K562 (cell line): ENCODE measurements at regions not wholly inside any gene's neighbourhood (a gene's known extent, or its start where the extent isn't known, plus 50 kb on each side); places are given as distances from the start of the nearest gene placed in this dataset.

Experiments used
- ATAC-seq: fragments of 200-7000 bp; cut with Tn5 transposase; 3 replicates; pipeline ENCODE4 v1.9.1; 2020; ENCODE audit warnings: moderate library complexity
- BruUV-seq: library from RNA; stranded (reverse); fragments of 400-500 nt; replicated peaks from 2 replicates; lab custom pipeline; 2021; lab: Mats Ljungman, UMichigan
- CTCF ChIA-PET: fragments of 300-600 bp; formaldehyde crosslinking; extraction: SDS; loops from one replicate; lab custom pipeline; 2021; ENCODE audit warnings: low intra/inter-chr PET ratio; lab: Yijun Ruan, JAX
- POLR2A ChIA-PET: fragments of 300-600, 350-650 bp; sonication (Branson Sonifier 250); formaldehyde crosslinking; extraction: SDS; loops from one replicate; lab custom pipeline; 2021; ENCODE audit warnings: antibody characterized with exemption, inconsistent platforms; lab: Yijun Ruan, JAX
- DNase-seq, 4 experiments: peaks; one replicate each; pipeline versions ENCODE4 v3.0.0 to v3.0.0-alpha.2; 2011 to 2018; ENCODE audit warnings: low spot score in 3 of 4, mixed read lengths in 3 of 4; ENCODE audit errors: extremely low read depth in 1 of 4
- FAIRE-seq: peaks from 2 replicates; lab custom pipeline; 2011; peaks lifted over from hg19 to GRCh38; lab: Jason Lieb, UNC
- H2AFZ ChIP-seq: 2 replicates; pipeline ENCODE4 v1.6.0; 2011; ENCODE audit warnings: low read depth, low read length, control low read depth, inconsistent platforms
- H3K27ac ChIP-seq: fragments of 200-600 bp; 3 replicates; pipeline ENCODE4 v1.8.0; 2011; ENCODE audit warnings: low read depth, mild to moderate bottlenecking, control low read depth, inconsistent platforms, low read length, moderate library complexity, mixed read lengths; ENCODE audit errors: extremely low read depth
- H3K27me3 ChIP-seq, 2 experiments: fragments of 300-600 bp in 1 of 2; 2 replicates in 1 of 2; 3 replicates in 1 of 2; pipeline versions ENCODE4 v1.6.0 to v1.8.0; 2011; ENCODE audit warnings: inconsistent platforms in 2 of 2, low read length in 2 of 2, mild to moderate bottlenecking in 1 of 2, mixed read lengths in 1 of 2, moderate library complexity in 1 of 2; ENCODE audit not compliant: control insufficient read depth in 2 of 2, insufficient read depth in 2 of 2
- H3K36me3 ChIP-seq: fragments of 300-600 bp; 3 replicates; pipeline ENCODE4 v1.8.0; 2011; ENCODE audit warnings: mild to moderate bottlenecking, low read length, inconsistent platforms; ENCODE audit not compliant: control insufficient read depth, insufficient read depth
- H3K4me1 ChIP-seq, 2 experiments: fragments of 200-600 bp in 1 of 2; replicated peaks in 1 of 2; 2 replicates in 1 of 2; 3 replicates in 1 of 2; pipeline versions ENCODE4 v1.5.1 to v1.8.0; 2011; ENCODE audit warnings: inconsistent platforms in 2 of 2, low read length in 2 of 2, mild to moderate bottlenecking in 1 of 2, mixed read lengths in 1 of 2, moderate library complexity in 1 of 2; ENCODE audit not compliant: control insufficient read depth in 2 of 2, insufficient read depth in 2 of 2
- H3K4me2 ChIP-seq: 2 replicates; pipeline ENCODE4 v1.6.1; 2011; ENCODE audit warnings: low read length, control low read depth, inconsistent platforms, mixed read lengths; ENCODE audit not compliant: insufficient read depth
- H3K4me3 ChIP-seq: fragments of 200-600 bp; sonication (generic), shearing (Covaris generic); 2 replicates; pipeline ENCODE4 v1.5.1; 2016; ENCODE audit warnings: control low read depth, inconsistent platforms
- H3K79me2 ChIP-seq: fragments of 200-600 bp; 3 replicates; pipeline ENCODE4 v1.8.0; 2011; ENCODE audit warnings: low read length, inconsistent platforms; ENCODE audit not compliant: control insufficient read depth, insufficient read depth
- H3K9ac ChIP-seq, 2 experiments: 2 replicates each; pipeline versions ENCODE4 v1.6.0 to v1.6.1; 2011; ENCODE audit warnings: low read depth in 2 of 2, low read length in 2 of 2, control low read depth in 1 of 2, inconsistent platforms in 1 of 2, mild to moderate bottlenecking in 1 of 2, mixed read lengths in 1 of 2; ENCODE audit not compliant: insufficient read depth in 1 of 2
- H3K9me1 ChIP-seq: one replicate; pipeline ENCODE4 v1.6.0; 2011; ENCODE audit warnings: inconsistent platforms, mild to moderate bottlenecking, low read length, moderate library complexity; ENCODE audit not compliant: control insufficient read depth, insufficient read depth
- H3K9me3 ChIP-seq: replicated peaks from 2 replicates; pipeline ENCODE4 v1.5.1; 2011; ENCODE audit warnings: low read depth, low read length, inconsistent platforms; ENCODE audit not compliant: control insufficient read depth, insufficient read depth
- H4K20me1 ChIP-seq: replicated peaks from 2 replicates; pipeline ENCODE4 v1.6.1; 2011; ENCODE audit warnings: low read length, inconsistent platforms, mixed read lengths; ENCODE audit not compliant: control insufficient read depth, insufficient read depth
- FUS ChIP-seq: fragments of 200-400 bp; formaldehyde crosslinking; optimal IDR thresholded peaks from 2 replicates; pipeline ENCODE3; 2017; ENCODE audit warnings: low read depth, low read length
- KAT8 ChIP-seq: fragments of 450-650 bp; IDR thresholded peaks from 2 replicates; pipeline ENCODE4 v1.6.1; 2016; ENCODE audit warnings: low read depth, mild to moderate bottlenecking
- NFXL1 ChIP-seq: fragments of 450-650 bp; formaldehyde crosslinking; IDR thresholded peaks from 2 replicates; pipeline ENCODE4 v1.4.0; 2021; ENCODE audit warnings: mild to moderate bottlenecking
- PHF21A ChIP-seq: fragments of 450-650 bp; IDR thresholded peaks from 2 replicates; pipeline ENCODE4 v1.6.1; 2017; ENCODE audit warnings: low read depth, borderline replicate concordance
- RHOXF2B ChIP-seq: fragments of 250-450 bp; sonication (Bioruptor Pico); conservative IDR thresholded peaks from 2 replicates; pipeline ENCODE4 v1.5.1; 2021
- SMAD4 ChIP-seq: fragments of 250-450 bp; sonication (Bioruptor Pico); conservative IDR thresholded peaks from 2 replicates; pipeline ENCODE4 v1.8.0; 2021; ENCODE audit warnings: inconsistent platforms, mild to moderate bottlenecking, moderate library complexity
- SP2 ChIP-seq: IDR thresholded peaks from 2 replicates; pipeline ENCODE4 v1.6.1; 2011; ENCODE audit warnings: mild to moderate bottlenecking, low read depth, low read length, moderate library complexity; ENCODE audit not compliant: poor library complexity, severe bottlenecking; ENCODE audit errors: extremely low read depth
- ZKSCAN8 ChIP-seq: fragments of 200-800 bp; sonication (Bioruptor generic); IDR thresholded peaks from 2 replicates; pipeline ENCODE4 v1.6.1; 2016; ENCODE audit warnings: missing genetic modification characterization, missing compliant biosample characterization
- ZNF239 ChIP-seq: fragments of 250-450 bp; sonication (Bioruptor Pico); IDR thresholded peaks from 2 replicates; pipeline ENCODE4 v1.4.0; 2020; ENCODE audit warnings: mild to moderate bottlenecking
- ZNF589 ChIP-seq: fragments of 200-800 bp; sonication (Bioruptor generic); IDR thresholded peaks from 2 replicates; pipeline ENCODE4 v1.6.1; 2016; ENCODE audit warnings: low read depth, missing genetic modification characterization, missing compliant biosample characterization
- WGBS: fragments of 100-300 bp; shearing (Covaris generic); methylation state at CpG from one replicate; pipeline ENCODE4 v1.1.6; 2016; ENCODE audit warnings: low coverage, mixed read lengths; ENCODE audit not compliant: insufficient coverage; ENCODE audit errors: missing lambda C conversion rate; 5-methylcytosine and 5-hydroxymethylcytosine counted together
- in situ Hi-C: fragments of 300-500 bp; cut with MboI; formaldehyde crosslinking; loops from 4 replicates; pipeline ENCODE4 v1.15.0; 2018; ENCODE audit warnings: inconsistent platforms, mixed read lengths
- intact Hi-C: fragments of 100-400 bp; cut with micrococcal nuclease; formaldehyde crosslinking; loops from 2 replicates; pipeline ENCODE4 v1.14.2; 2022
- TF ChIP-seq, protein P1 (sequence below): sonication (generic); formaldehyde crosslinking; IDR thresholded peaks from 2 replicates; pipeline ENCODE4 v1.5.0; 2020; ENCODE audit warnings: missing genetic modification reagents
- TF ChIP-seq, protein P2 (sequence below), 2 experiments: fragments of 450-650 bp; formaldehyde crosslinking in 1 of 2; IDR thresholded peaks; 2 replicates each; pipeline versions ENCODE4 v1.4.0 to v1.6.1; 2014 to 2020; ENCODE audit warnings: mild to moderate bottlenecking in 2 of 2, borderline replicate concordance in 1 of 2, low read depth in 1 of 2
- TF ChIP-seq, protein P3 (sequence below): fragments of 250-450 bp; sonication (Bioruptor Pico); IDR thresholded peaks from 2 replicates; pipeline ENCODE4 v1.5.0; 2021; ENCODE audit warnings: mild to moderate bottlenecking, borderline replicate concordance

DNA sequence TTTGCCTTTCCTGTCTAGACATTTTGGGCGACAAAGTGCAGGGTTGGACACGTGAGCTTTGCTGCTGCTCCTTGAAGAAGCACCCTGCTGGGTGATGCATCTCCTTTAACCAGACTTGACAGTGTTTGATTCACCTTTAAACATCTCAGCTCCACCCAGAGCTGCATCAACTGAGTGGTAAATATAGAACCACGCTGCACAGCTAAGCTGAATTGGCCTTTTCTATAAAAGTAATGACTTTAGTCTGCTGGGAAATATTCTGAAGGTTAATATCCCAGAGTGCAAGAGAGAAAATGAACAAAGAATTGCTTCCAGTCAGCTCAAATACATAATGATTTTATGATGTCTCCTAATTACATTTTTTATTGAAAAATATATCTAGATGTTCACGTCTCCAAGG, 264.3 kb upstream of the ADCY2 start:
- intact Hi-C loops (no loop called here), in situ Hi-C loops (no loop called here)
- H3K4me3 ChIP-seq, result no peak overlapping the region
- ChIA-PET CTCF (no interaction called here), POLR2A (no interaction called here)
- H3K79me2 ChIP-seq, result no peaks in the 10 kb centered on the region
- DNase-seq, result no peak
- BruUV-seq, result no TSS peak
- no peaks in the 10 kb centered on the region for H3K4me1 ChIP-seq
- H2AFZ ChIP-seq, result no peak overlapping the region
- H3K4me2 ChIP-seq, result no peak overlapping the region
- no peaks in the 10 kb centered on the region for H3K36me3 ChIP-seq
- 0% methylated on average over 4 of the region's 4 CpGs for WGBS
- no peaks in the 10 kb centered on the region for H4K20me1 ChIP-seq
- no peak for ATAC-seq
- H3K9me3 ChIP-seq, result no peaks in the 10 kb centered on the region
- no peaks in the 10 kb centered on the region; a peak in 1 of 5 replicates for H3K27me3 ChIP-seq
- H3K27ac ChIP-seq, result no peak overlapping the region
- no peaks in the 10 kb centered on the region for H3K9me1 ChIP-seq
- no peak for FAIRE-seq
- no peak overlapping the region for H3K9ac ChIP-seq
- TF ChIP-seq, protein P1, sequence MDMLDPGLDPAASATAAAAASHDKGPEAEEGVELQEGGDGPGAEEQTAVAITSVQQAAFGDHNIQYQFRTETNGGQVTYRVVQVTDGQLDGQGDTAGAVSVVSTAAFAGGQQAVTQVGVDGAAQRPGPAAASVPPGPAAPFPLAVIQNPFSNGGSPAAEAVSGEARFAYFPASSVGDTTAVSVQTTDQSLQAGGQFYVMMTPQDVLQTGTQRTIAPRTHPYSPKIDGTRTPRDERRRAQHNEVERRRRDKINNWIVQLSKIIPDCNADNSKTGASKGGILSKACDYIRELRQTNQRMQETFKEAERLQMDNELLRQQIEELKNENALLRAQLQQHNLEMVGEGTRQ (CRISPR knock-in tag), result no peak
- TF ChIP-seq ZNF589 (CRISPR knock-in tag) (no peak), SP2 (no peak), SMAD4 (CRISPR knock-in tag) (no peak), FUS (no peak), PHF21A (no peak), RHOXF2B (CRISPR knock-in tag) (no peak), ZNF239 (CRISPR knock-in tag) (no peak), KAT8 (no peak), NFXL1 (no peak), ZKSCAN8 (CRISPR knock-in tag) (no peak)
- TF ChIP-seq, protein P2, sequence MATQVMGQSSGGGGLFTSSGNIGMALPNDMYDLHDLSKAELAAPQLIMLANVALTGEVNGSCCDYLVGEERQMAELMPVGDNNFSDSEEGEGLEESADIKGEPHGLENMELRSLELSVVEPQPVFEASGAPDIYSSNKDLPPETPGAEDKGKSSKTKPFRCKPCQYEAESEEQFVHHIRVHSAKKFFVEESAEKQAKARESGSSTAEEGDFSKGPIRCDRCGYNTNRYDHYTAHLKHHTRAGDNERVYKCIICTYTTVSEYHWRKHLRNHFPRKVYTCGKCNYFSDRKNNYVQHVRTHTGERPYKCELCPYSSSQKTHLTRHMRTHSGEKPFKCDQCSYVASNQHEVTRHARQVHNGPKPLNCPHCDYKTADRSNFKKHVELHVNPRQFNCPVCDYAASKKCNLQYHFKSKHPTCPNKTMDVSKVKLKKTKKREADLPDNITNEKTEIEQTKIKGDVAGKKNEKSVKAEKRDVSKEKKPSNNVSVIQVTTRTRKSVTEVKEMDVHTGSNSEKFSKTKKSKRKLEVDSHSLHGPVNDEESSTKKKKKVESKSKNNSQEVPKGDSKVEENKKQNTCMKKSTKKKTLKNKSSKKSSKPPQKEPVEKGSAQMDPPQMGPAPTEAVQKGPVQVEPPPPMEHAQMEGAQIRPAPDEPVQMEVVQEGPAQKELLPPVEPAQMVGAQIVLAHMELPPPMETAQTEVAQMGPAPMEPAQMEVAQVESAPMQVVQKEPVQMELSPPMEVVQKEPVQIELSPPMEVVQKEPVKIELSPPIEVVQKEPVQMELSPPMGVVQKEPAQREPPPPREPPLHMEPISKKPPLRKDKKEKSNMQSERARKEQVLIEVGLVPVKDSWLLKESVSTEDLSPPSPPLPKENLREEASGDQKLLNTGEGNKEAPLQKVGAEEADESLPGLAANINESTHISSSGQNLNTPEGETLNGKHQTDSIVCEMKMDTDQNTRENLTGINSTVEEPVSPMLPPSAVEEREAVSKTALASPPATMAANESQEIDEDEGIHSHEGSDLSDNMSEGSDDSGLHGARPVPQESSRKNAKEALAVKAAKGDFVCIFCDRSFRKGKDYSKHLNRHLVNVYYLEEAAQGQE (IDR thresholded peaks at IDR 0.05; ENCODE audit: borderline replicate concordance), result no peak
- TF ChIP-seq, protein P2 (CRISPR knock-in tag; IDR thresholded peaks at IDR 0.05; ENCODE audit: low read depth), result no peak
- TF ChIP-seq, protein P3, sequence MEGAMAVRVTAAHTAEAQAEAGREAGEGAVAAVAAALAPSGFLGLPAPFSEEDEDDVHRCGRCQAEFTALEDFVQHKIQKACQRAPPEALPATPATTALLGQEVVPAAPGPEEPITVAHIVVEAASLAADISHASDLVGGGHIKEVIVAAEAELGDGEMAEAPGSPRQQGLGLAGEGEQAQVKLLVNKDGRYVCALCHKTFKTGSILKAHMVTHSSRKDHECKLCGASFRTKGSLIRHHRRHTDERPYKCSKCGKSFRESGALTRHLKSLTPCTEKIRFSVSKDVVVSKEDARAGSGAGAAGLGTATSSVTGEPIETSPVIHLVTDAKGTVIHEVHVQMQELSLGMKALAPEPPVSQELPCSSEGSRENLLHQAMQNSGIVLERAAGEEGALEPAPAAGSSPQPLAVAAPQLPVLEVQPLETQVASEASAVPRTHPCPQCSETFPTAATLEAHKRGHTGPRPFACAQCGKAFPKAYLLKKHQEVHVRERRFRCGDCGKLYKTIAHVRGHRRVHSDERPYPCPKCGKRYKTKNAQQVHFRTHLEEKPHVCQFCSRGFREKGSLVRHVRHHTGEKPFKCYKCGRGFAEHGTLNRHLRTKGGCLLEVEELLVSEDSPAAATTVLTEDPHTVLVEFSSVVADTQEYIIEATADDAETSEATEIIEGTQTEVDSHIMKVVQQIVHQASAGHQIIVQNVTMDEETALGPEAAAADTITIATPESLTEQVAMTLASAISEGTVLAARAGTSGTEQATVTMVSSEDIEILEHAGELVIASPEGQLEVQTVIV, result no peak
